Neuronal stem cell (in vitro differentiated cells): ENCODE measurements at regions not wholly inside any gene's neighbourhood (a gene's known extent, or its start where the extent isn't known, plus 50 kb on each side); places are given as distances from the start of the nearest gene placed in this dataset.

Experiments
- DNase-seq: peaks from one replicate; pipeline ENCODE4 v3.0.0-alpha.2; 2013; ENCODE audit warnings: low spot score
- H2AFZ ChIP-seq: one replicate; pipeline ENCODE4 v1.6.1; 2013; ENCODE audit warnings: mild to moderate bottlenecking, low read length, inconsistent platforms
- H2AK5ac ChIP-seq: 2 replicates; pipeline ENCODE4 v1.6.1; 2013; ENCODE audit warnings: low read depth, mild to moderate bottlenecking, inconsistent platforms, low read length, moderate library complexity, mixed read lengths
- H2BK120ac ChIP-seq: 2 replicates; pipeline ENCODE4 v1.6.1; 2013; ENCODE audit warnings: low read depth, mild to moderate bottlenecking, inconsistent platforms, low read length, moderate library complexity, mixed read lengths
- H2BK12ac ChIP-seq: one replicate; pipeline ENCODE4 v1.6.1; 2013; ENCODE audit warnings: low read length, inconsistent platforms
- H2BK15ac ChIP-seq: 2 replicates; pipeline ENCODE4 v1.6.1; 2013; ENCODE audit warnings: mild to moderate bottlenecking, low read length, inconsistent platforms, mixed read lengths
- H2BK5ac ChIP-seq: one replicate; pipeline ENCODE4 v1.6.1; 2013; ENCODE audit warnings: inconsistent platforms, mild to moderate bottlenecking, low read length, moderate library complexity
- H3K14ac ChIP-seq: one replicate; pipeline ENCODE4 v1.6.1; 2013; ENCODE audit warnings: low read length, inconsistent platforms
- H3K18ac ChIP-seq: 2 replicates; pipeline ENCODE4 v1.6.1; 2013; ENCODE audit warnings: low read length, inconsistent platforms
- H3K23ac ChIP-seq: 2 replicates; pipeline ENCODE4 v1.6.1; 2013; ENCODE audit warnings: low read depth, mild to moderate bottlenecking, mixed read lengths, low read length, inconsistent platforms; ENCODE audit not compliant: poor library complexity
- H3K27ac ChIP-seq: replicated peaks from 3 replicates; pipeline ENCODE4 v1.5.1; 2013; ENCODE audit warnings: low read length, inconsistent platforms
- H3K27me3 ChIP-seq, 3 experiments: 2 replicates each; pipeline ENCODE4 v1.6.1; 2013; ENCODE audit warnings: low read length in 3 of 3, mild to moderate bottlenecking in 2 of 3, inconsistent platforms in 1 of 3, low read depth in 1 of 3, mixed read lengths in 1 of 3, moderate library complexity in 1 of 3; ENCODE audit not compliant: control insufficient read depth in 3 of 3, insufficient read depth in 3 of 3
- H3K36me3 ChIP-seq, 2 donors: replicated peaks in 1 of 2; 2 replicates each; pipeline ENCODE4 v1.6.1; 2013; ENCODE audit warnings: low read length in 2 of 2; ENCODE audit not compliant: control insufficient read depth in 2 of 2, insufficient read depth in 2 of 2
- H3K4ac ChIP-seq: 2 replicates; pipeline ENCODE4 v1.6.1; 2013; ENCODE audit warnings: inconsistent platforms, mild to moderate bottlenecking, low read length, moderate library complexity
- H3K4me1 ChIP-seq, 2 donors: 1 replicate in 1 of 2; 2 replicates in 1 of 2; pipeline ENCODE4 v1.6.1; 2013; ENCODE audit warnings: low read length in 2 of 2, low read depth in 1 of 2; ENCODE audit not compliant: control insufficient read depth in 2 of 2, insufficient read depth in 1 of 2
- H3K4me2 ChIP-seq: one replicate; pipeline ENCODE4 v1.6.1; 2013; ENCODE audit warnings: mild to moderate bottlenecking, low read length, inconsistent platforms; ENCODE audit not compliant: insufficient read depth, poor library complexity, severe bottlenecking
- H3K4me3 ChIP-seq, 2 donors: 2 replicates each; pipeline ENCODE4 v1.5.1; 2013; ENCODE audit warnings: low read length in 2 of 2, mild to moderate bottlenecking in 2 of 2, inconsistent platforms in 1 of 2, moderate library complexity in 1 of 2
- H3K79me1 ChIP-seq: one replicate; pipeline ENCODE4 v1.6.1; 2013; ENCODE audit warnings: low read depth, mild to moderate bottlenecking, inconsistent platforms, low read length, moderate library complexity
- H3K9ac ChIP-seq: one replicate; pipeline ENCODE4 v1.6.1; 2013; ENCODE audit warnings: mild to moderate bottlenecking, low read depth, low read length, inconsistent platforms; ENCODE audit not compliant: poor library complexity
- H3K9me3 ChIP-seq, 2 donors: replicated peaks in 1 of 2; 2 replicates each; pipeline versions ENCODE3 to v1.6.1; 2013; ENCODE audit warnings: low read length in 2 of 2, mild to moderate bottlenecking in 2 of 2, inconsistent platforms in 1 of 2, low read depth in 1 of 2, mixed read lengths in 1 of 2, moderate library complexity in 1 of 2; ENCODE audit not compliant: control insufficient read depth in 2 of 2, insufficient read depth in 1 of 2
- H4K8ac ChIP-seq: one replicate; pipeline ENCODE4 v1.6.1; 2013; ENCODE audit warnings: low read depth, mild to moderate bottlenecking, inconsistent platforms, low read length, moderate library complexity
- H4K91ac ChIP-seq: one replicate; pipeline ENCODE4 v1.6.1; 2013; ENCODE audit warnings: low read length, low read depth, mild to moderate bottlenecking, inconsistent platforms; ENCODE audit not compliant: poor library complexity
- WGBS, 2 donors: extraction: QIAGEN DNeasy Blood & Tissue Kit; methylation state at CpG; one replicate each; pipeline ENCODE4 v1.1.7; 2013; ENCODE audit warnings: missing lambda C conversion rate in 2 of 2, mixed read lengths in 1 of 2; ENCODE audit not compliant: insufficient read length in 2 of 2, insufficient replicate concordance in 1 of 2; ENCODE audit errors: extremely low coverage in 2 of 2; 5-methylcytosine and 5-hydroxymethylcytosine counted together

GRCh38 chr13:59211606-59212005 lies 952.1 kb downstream of the DIAPH3 start:
- Histone ChIP-seq H2BK15ac (no peak overlapping the region), H2AK5ac (no peak overlapping the region), H2BK120ac (no peak overlapping the region), H2BK12ac (no peak overlapping the region), H3K14ac (no peak overlapping the region), H2BK5ac (no peak overlapping the region), H3K4me2 (no peak overlapping the region), H3K4ac (no peak overlapping the region), H3K27ac (no peak overlapping the region), H3K27me3 (no peaks in the 10 kb centered on the region), H4K8ac (no peak overlapping the region), H3K4me3 (no peak overlapping the region), H2AFZ (peak overlapping the region; percentile 70), H3K23ac (no peak overlapping the region), H3K18ac (no peak overlapping the region), H3K9me3 (no peaks in the 10 kb centered on the region), H3K9ac (no peak overlapping the region), H3K79me1 (no peaks in the 10 kb centered on the region), H3K4me1 (peaks cover 3 to 12% of the 10 kb centered on the region in 2 donors), H3K36me3 (no peaks in the 10 kb centered on the region), H4K91ac (no peak overlapping the region)
- no peak for DNase-seq
- WGBS, 2 donors: no CpG with 5 or more reads among the region's 3 CpGs

GRCh38 chr13:59229401-59229800 lies 934.3 kb downstream of the DIAPH3 start:
- no peak for DNase-seq
- Histone ChIP-seq H3K4me3 (no peak overlapping the region), H3K4me2 (no peak overlapping the region), H3K27ac (no peak overlapping the region), H3K18ac (no peak overlapping the region), H2BK12ac (no peak overlapping the region), H2BK120ac (no peak overlapping the region), H3K23ac (no peak overlapping the region), H2AK5ac (no peak overlapping the region), H2BK5ac (no peak overlapping the region), H3K4me1 (no peaks in the 10 kb centered on the region), H3K4ac (no peak overlapping the region), H3K27me3 (no peaks in the 10 kb centered on the region), H3K9me3 (no peaks in the 10 kb centered on the region), H3K79me1 (no peaks in the 10 kb centered on the region), H2AFZ (no peak overlapping the region), H3K14ac (no peak overlapping the region), H4K91ac (no peak overlapping the region), H4K8ac (no peak overlapping the region), H3K36me3 (no peaks in the 10 kb centered on the region), H2BK15ac (no peak overlapping the region), H3K9ac (no peak overlapping the region)
- WGBS, 2 donors: no CpG with 5 or more reads among the region's 3 CpGs

GRCh38 chr13:59229861-59230260 lies 933.9 kb downstream of the DIAPH3 start:
- Histone ChIP-seq H2BK5ac (no peak overlapping the region), H3K4ac (no peak overlapping the region), H3K27me3 (no peaks in the 10 kb centered on the region), H3K27ac (no peak overlapping the region), H3K18ac (no peak overlapping the region), H3K4me1 (no peaks in the 10 kb centered on the region), H3K36me3 (no peaks in the 10 kb centered on the region), H4K91ac (no peak overlapping the region), H2AK5ac (no peak overlapping the region), H3K4me3 (no peak overlapping the region), H2BK12ac (no peak overlapping the region), H3K14ac (no peak overlapping the region), H4K8ac (no peak overlapping the region), H3K9me3 (no peaks in the 10 kb centered on the region), H3K4me2 (no peak overlapping the region), H2BK120ac (no peak overlapping the region), H2AFZ (peak overlapping the region; percentile 23), H3K79me1 (no peaks in the 10 kb centered on the region), H2BK15ac (no peak overlapping the region), H3K23ac (no peak overlapping the region), H3K9ac (no peak overlapping the region)
- DNase-seq: no peak
- WGBS, 2 donors: no CpG with 5 or more reads among the region's 4 CpGs

- Histone ChIP-seq H3K27ac (no peak overlapping the region), H2AK5ac (no peak overlapping the region), H3K4me2 (no peak overlapping the region), H4K8ac (no peak overlapping the region), H3K4ac (no peak overlapping the region), H3K9ac (no peak overlapping the region), H2AFZ (peak overlapping the region; percentile 27), H3K23ac (no peak overlapping the region), H3K4me3 (no peak overlapping the region), H3K27me3 (no peaks in the 10 kb centered on the region), H4K91ac (no peak overlapping the region), H3K18ac (no peak overlapping the region), H3K9me3 (no peaks in the 10 kb centered on the region), H2BK12ac (no peak overlapping the region), H3K4me1 (no peaks in the 10 kb centered on the region), H2BK5ac (no peak overlapping the region), H2BK120ac (no peak overlapping the region), H3K14ac (no peak overlapping the region), H3K36me3 (no peaks in the 10 kb centered on the region), H2BK15ac (no peak overlapping the region), H3K79me1 (no peaks in the 10 kb centered on the region)
- no CpG with 5 or more reads among the region's 2 CpGs for WGBS, 2 donors
- no peak for DNase-seq
These were observed 933.1 kb downstream of the DIAPH3 start for GRCh38 chr13:59230484-59231264.
